ENCODE measurements at regions not wholly inside any gene's neighbourhood (a gene's known extent, or its start where the extent isn't known, plus 50 kb on each side); places are given as distances from the start of the nearest gene placed in this dataset.

- no peak for DNase-seq (ENCODE audit: low read depth, low spot score)
These were observed 184.5 kb upstream of the RNF32 start for GRCh38 chr7:156456032-156456431.

- DNase-seq (ENCODE audit: low read depth, low spot score), result no peak
These were observed 190.1 kb upstream of the RNF32 start for GRCh38 chr7:156450473-156450872.

GRCh38 chr7:156448918-156449317 lies 191.7 kb upstream of the RNF32 start:
- no peak for DNase-seq (ENCODE audit: low read depth, low spot score)

GRCh38 chr7:156446990-156447389 lies 193.6 kb upstream of the RNF32 start:
- DNase-seq (ENCODE audit: low read depth, low spot score), result no peak

- no peak for DNase-seq (ENCODE audit: low read depth, low spot score)
These were observed 194.4 kb upstream of the RNF32 start for GRCh38 chr7:156445997-156446761.

GRCh38 chr7:156442516-156442915 lies 198.1 kb upstream of the RNF32 start:
- no peak for DNase-seq (ENCODE audit: low read depth, low spot score)

GRCh38 chr7:156440456-156440855 lies 200.1 kb upstream of the RNF32 start:
- no peak for DNase-seq (ENCODE audit: low read depth, low spot score)

GRCh38 chr7:156438011-156438410 lies 202.6 kb upstream of the RNF32 start:
- no peak for DNase-seq (ENCODE audit: low read depth, low spot score)

GRCh38 chr7:156437021-156437614 lies 203.5 kb upstream of the RNF32 start:
- no peak for DNase-seq (ENCODE audit: low read depth, low spot score)

- DNase-seq (ENCODE audit: low read depth, low spot score), result no peak
These were observed 204.9 kb upstream of the RNF32 start for GRCh38 chr7:156435486-156436231.

- DNase-seq (ENCODE audit: low read depth, low spot score), result no peak
These were observed 205.9 kb upstream of the RNF32 start for GRCh38 chr7:156434706-156435105.

- no peak for DNase-seq (ENCODE audit: low read depth, low spot score)
These were observed 208.6 kb upstream of the RNF32 start for GRCh38 chr7:156432018-156432417.

GRCh38 chr7:156430109-156430508 lies 210.5 kb upstream of the RNF32 start:
- DNase-seq (ENCODE audit: low read depth, low spot score), result no peak

GRCh38 chr7:156429514-156429913 lies 211.1 kb upstream of the RNF32 start:
- DNase-seq (ENCODE audit: low read depth, low spot score), result no peak

GRCh38 chr7:156423876-156424275 lies 216.7 kb upstream of the RNF32 start:
- no peak for DNase-seq (ENCODE audit: low read depth, low spot score)

- DNase-seq (ENCODE audit: low read depth, low spot score), result no peak
These were observed 220.1 kb upstream of the RNF32 start for GRCh38 chr7:156420496-156420895.

GRCh38 chr7:156419782-156420181 lies 220.8 kb upstream of the RNF32 start:
- DNase-seq (ENCODE audit: low read depth, low spot score), result no peak

- DNase-seq (ENCODE audit: low read depth, low spot score), result no peak
These were observed 238.3 kb upstream of the RNF32 start for GRCh38 chr7:156402255-156402654.

- DNase-seq (ENCODE audit: low read depth, low spot score), result no peak
These were observed 239.0 kb upstream of the RNF32 start for GRCh38 chr7:156401617-156402016.

GRCh38 chr7:156400046-156400445 lies 240.5 kb upstream of the RNF32 start:
- no peak for DNase-seq (ENCODE audit: low read depth, low spot score)

- DNase-seq (ENCODE audit: low read depth, low spot score), result no peak
These were observed 243.3 kb upstream of the RNF32 start for GRCh38 chr7:156397249-156397648.

GRCh38 chr7:156389116-156389692 lies 251.4 kb upstream of the RNF32 start:
- no peak for DNase-seq (ENCODE audit: low read depth, low spot score)
